GM13977 (cell line): ENCODE measurements at regions not wholly inside any gene's neighbourhood (a gene's known extent, or its start where the extent isn't known, plus 50 kb on each side); places are given as distances from the start of the nearest gene placed in this dataset.

ENCODE experiments used
- DNase-seq: peaks from one replicate; pipeline ENCODE4 v3.0.0; 2012; ENCODE audit warnings: low spot score
- in situ Hi-C: fragments of 300-500 bp; cut with MboI; formaldehyde crosslinking; loops from one replicate; pipeline ENCODE4 v1.12.0; 2022; ENCODE audit warnings: low sequenced_read_pairs, low pct_unique_long_range_greater_than_20kb, mixed read lengths, inconsistent platforms; ENCODE audit not compliant: unreplicated experiment
- TF ChIP-seq, protein P1 (sequence below): IDR thresholded peaks from 2 replicates; pipeline ENCODE4 v1.5.1; 2012; ENCODE audit warnings: mild to moderate bottlenecking, control low read depth; ENCODE audit not compliant: insufficient read depth; ENCODE audit errors: extremely low read depth, missing control alignments

DNA sequence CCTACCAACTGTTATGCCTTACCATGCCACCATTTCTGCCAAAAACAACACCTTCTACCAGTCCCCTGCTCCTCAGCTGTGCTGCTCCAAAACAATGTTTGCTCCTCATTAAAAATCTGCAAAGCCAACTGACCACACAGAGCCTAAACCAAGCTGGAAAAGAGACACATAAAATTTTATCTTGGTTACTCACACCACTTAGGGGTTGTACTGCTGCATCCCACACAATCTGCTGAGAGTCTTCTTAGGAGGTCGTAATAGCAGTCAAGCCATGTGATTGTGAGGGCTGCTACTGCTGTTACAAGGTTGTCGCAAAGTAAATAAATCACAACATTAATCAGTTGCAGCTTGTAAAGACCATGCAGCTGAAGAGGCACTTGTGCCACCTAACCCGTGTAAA lies 607.4 kb upstream of the FAM241A start:
- in situ Hi-C loops: no loop called here
- TF ChIP-seq, protein P1, sequence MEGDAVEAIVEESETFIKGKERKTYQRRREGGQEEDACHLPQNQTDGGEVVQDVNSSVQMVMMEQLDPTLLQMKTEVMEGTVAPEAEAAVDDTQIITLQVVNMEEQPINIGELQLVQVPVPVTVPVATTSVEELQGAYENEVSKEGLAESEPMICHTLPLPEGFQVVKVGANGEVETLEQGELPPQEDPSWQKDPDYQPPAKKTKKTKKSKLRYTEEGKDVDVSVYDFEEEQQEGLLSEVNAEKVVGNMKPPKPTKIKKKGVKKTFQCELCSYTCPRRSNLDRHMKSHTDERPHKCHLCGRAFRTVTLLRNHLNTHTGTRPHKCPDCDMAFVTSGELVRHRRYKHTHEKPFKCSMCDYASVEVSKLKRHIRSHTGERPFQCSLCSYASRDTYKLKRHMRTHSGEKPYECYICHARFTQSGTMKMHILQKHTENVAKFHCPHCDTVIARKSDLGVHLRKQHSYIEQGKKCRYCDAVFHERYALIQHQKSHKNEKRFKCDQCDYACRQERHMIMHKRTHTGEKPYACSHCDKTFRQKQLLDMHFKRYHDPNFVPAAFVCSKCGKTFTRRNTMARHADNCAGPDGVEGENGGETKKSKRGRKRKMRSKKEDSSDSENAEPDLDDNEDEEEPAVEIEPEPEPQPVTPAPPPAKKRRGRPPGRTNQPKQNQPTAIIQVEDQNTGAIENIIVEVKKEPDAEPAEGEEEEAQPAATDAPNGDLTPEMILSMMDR: no peak
- no peak for DNase-seq

DNA sequence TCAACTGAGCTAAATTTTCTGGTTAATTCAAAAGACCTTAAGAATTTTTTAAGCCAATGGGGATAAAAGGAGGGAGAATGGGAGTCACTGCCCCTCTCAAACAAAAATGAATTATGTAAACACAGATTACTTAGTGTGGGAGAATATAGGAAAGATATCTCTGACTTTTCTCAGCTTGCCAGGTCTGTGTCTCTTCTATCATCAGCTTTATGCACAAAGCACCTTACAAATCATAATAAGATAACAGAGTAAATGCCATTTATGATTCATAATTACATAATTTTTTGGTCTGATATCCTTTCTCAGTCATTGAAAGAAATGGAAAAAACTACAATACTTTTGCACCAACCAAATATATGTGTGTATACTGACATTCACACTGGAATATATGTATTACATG lies 604.6 kb upstream of the FAM241A start:
- DNase-seq: no peak
- in situ Hi-C loops: no loop called here
- TF ChIP-seq, protein P1: no peak

- DNase-seq: no peak
- TF ChIP-seq, protein P1: no peak
- in situ Hi-C loops: no loop called here
Observed at GRCh38 chr4:111542056-111542455, 603.2 kb upstream of the FAM241A start.

DNA sequence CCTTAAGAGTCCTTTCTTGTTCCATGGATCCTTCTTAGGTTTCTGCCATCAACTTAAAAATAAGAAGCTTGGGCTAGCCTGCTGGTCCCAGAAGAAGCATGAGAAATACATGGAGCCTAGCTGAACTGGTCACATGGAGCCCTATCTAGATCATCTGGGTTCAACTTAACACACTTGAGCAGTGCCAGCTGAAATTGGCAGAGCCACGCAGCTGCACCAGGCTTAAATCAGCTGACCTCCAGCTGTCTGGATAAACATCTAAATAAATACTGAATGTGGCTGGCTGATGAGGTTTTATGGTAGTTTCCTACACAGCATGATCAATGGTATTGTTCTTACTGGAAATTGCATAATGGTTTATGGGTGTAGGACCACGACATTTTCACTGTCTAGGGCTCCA lies 598.4 kb upstream of the FAM241A start:
- TF ChIP-seq, protein P1: no peak
- DNase-seq: no peak
- in situ Hi-C loops: no loop called here

- in situ Hi-C loops: no loop called here
- TF ChIP-seq, protein P1: no peak
- DNase-seq: no peak
Observed at GRCh38 chr4:111556141-111556781, 589.0 kb upstream of the FAM241A start.

GRCh38 chr4:111556851-111557250 lies 588.4 kb upstream of the FAM241A start:
- TF ChIP-seq, protein P1: no peak
- no peak for DNase-seq
- in situ Hi-C loops: no loop called here

DNA sequence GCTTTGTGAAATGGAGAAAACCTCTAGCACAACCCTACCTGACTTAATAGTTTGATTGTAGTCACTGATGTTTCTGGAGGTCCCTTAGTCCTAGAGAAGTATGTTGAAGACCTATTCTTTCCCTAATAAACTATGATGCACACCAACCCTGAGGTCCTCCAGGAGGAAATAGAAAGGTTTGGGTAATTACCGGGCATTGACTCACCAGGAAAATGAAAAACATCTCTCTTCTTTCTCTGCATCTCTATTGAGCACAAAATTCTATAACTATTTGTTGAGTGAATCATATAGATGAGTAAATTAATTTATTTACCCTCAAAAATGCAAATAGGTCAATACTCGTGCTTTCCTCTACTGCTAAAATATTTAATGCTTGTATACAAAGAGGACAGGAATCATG lies 582.4 kb upstream of the FAM241A start:
- no peak for DNase-seq
- in situ Hi-C loops: no loop called here
- TF ChIP-seq, protein P1: no peak
